ENCODE measurements at regions not wholly inside any gene's neighbourhood (a gene's known extent, or its start where the extent isn't known, plus 50 kb on each side); places are given as distances from the start of the nearest gene placed in this dataset.
A peak's percentile ranks its signal among the peaks of the same experiment; 100 is the strongest.

DNA sequence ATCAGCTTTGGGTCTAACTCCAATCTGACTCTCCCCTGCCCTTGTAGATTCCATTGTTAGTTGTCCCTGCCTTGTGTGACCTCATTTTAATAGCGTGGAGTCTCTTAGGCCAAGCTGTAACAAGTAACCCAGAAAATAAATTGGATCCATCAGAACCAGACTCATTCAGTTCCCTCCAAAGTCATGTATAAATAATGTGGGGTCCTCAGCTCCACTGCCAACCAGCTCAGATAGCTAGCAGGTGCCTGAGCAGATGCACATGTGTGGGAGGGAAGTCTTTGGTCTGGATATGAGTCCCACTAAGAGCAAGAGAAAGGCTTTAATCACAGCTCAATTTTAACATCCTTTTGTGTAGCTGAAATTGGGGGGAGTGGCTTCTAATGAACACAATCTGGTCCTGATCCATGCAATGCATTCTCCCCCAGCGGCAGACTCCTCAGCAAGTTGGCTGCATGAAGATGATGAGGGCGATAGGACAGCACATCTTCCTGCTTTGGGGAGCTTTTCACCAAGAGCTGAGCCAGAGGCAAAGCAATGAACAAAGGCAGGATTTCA, 151.6 kb downstream of the ABCC12 start:
- DNase-seq (ENCODE audit: low read depth in 1 of 2, low spot score in 2 of 2) (peak in 1 of 2 experiments; percentile 6), FAIRE-seq (no peak)
- Histone ChIP-seq H2BK15ac (ENCODE audit: low read length) (no peak overlapping the region), H3K4me3 (ENCODE audit: extremely low read depth in 1 of 4, insufficient read depth in 2 of 4, low read depth in 3 of 4, low read length in 4 of 4) (no peak overlapping the region), H3K4me2 (ENCODE audit: insufficient read depth in 1 of 2, low read depth in 2 of 2, low read length in 2 of 2) (no peak overlapping the region), H4K5ac (ENCODE audit: insufficient read length, low read depth, low read length) (no peak overlapping the region), H3K79me1 (ENCODE audit: low read depth, low read length) (no peaks in the 10 kb centered on the region), H3K4ac (replicated peaks; ENCODE audit: insufficient read length, low read depth, low read length) (no peak overlapping the region), H2BK5ac (ENCODE audit: low read depth, low read length) (no peak overlapping the region), H3K36me3 (ENCODE audit: control insufficient read depth in 2 of 4, insufficient read depth in 4 of 4, low read length in 3 of 4) (no peaks in the 10 kb centered on the region), H3K27ac (ENCODE audit: low read depth, low read length) (no peak overlapping the region), H3K9me3 (ENCODE audit: insufficient read depth in 2 of 2, low read depth in 1 of 2, low read length in 1 of 2) (no peaks in the 10 kb centered on the region), H2BK20ac (ENCODE audit: low read length) (no peak overlapping the region), H3K9ac (replicated peaks in 1 of 4; ENCODE audit: extremely low read depth in 1 of 4, low read depth in 3 of 4, low read length in 3 of 4) (no peak overlapping the region), H3K4me1 (replicated peaks in 1 of 4; ENCODE audit: control insufficient read depth in 3 of 4, insufficient read depth in 4 of 4, low read length in 3 of 4) (no peaks in the 10 kb centered on the region), H3K27me3 (replicated peaks in 1 of 4; ENCODE audit: control insufficient read depth in 3 of 4, extremely low read depth in 1 of 4, insufficient read depth in 3 of 4, low read length in 3 of 4) (no peaks in the 10 kb centered on the region), H3K56ac (replicated peaks; ENCODE audit: insufficient read length, low read depth, low read length) (no peak overlapping the region), H3K18ac (ENCODE audit: extremely low read depth, low read length) (no peak overlapping the region), H2AFZ (ENCODE audit: low read length) (no peak overlapping the region), H4K91ac (replicated peaks; ENCODE audit: insufficient read length, low read length) (no peak overlapping the region), H4K8ac (ENCODE audit: extremely low read depth, insufficient read depth, low read length) (no peak overlapping the region), H4K20me1 (replicated peaks in 1 of 2; ENCODE audit: control insufficient read depth in 1 of 2, insufficient read depth in 2 of 2, low read length in 2 of 2) (no peaks in the 10 kb centered on the region), H2BK12ac (ENCODE audit: low read depth, low read length) (no peak overlapping the region), H3K14ac (ENCODE audit: insufficient read length) (no peak overlapping the region), H2BK120ac (replicated peaks; ENCODE audit: low read depth, low read length) (no peak overlapping the region), H2AK5ac (ENCODE audit: low read depth, low read length) (no peak overlapping the region), H3K79me2 (ENCODE audit: control insufficient read depth in 1 of 2, insufficient read depth in 2 of 2, low read length in 2 of 2) (no peaks in the 10 kb centered on the region), H3K23ac (ENCODE audit: insufficient read length) (no peak overlapping the region), H3K23me2 (ENCODE audit: low read depth, low read length) (no peaks in the 10 kb centered on the region)
- POLR2A ChIA-PET (ENCODE audit: partially characterized antibody), result no interaction called here
- WGBS, 2 experiments (ENCODE audit: extremely low coverage in 1 of 2, insufficient coverage in 1 of 2, insufficient read length in 1 of 2, insufficient replicate concordance in 2 of 2, low coverage in 1 of 2, low lambda C conversion rate in 2 of 2, missing lambda C conversion rate in 1 of 2), result 94% methylated on average over 3 of the region's 3 CpGs; no CpG with 5 or more reads in 1 of the 2 experiments
- CTCF ChIA-PET (ENCODE audit: partially characterized antibody), result interaction anchor here (0.6 to 1.6 kb wide), 7 partner anchors 16 to 863 kb away, joined by 3 to 5 read pairs (median 3); no protein-coding TSS in a partner anchor
- TF ChIP-seq RBBP5 (IDR thresholded peaks at IDR 0.05; ENCODE audit: borderline replicate concordance, low read depth, low read length) (no peak), SRF (IDR thresholded peaks at IDR 0.05; ENCODE audit: low read depth, low read length) (no peak), RNF2 (IDR thresholded peaks at IDR 0.05; ENCODE audit: borderline replicate concordance, low read depth, low read length, missing control alignments, poor library complexity, severe bottlenecking) (no peak), JUN (IDR thresholded peaks at IDR 0.05; ENCODE audit: low read depth, low read length) (no peak), GTF2F1 (IDR thresholded peaks at IDR 0.05; ENCODE audit: borderline replicate concordance, low read depth, low read length) (no peak), FOSL1 (IDR thresholded peaks at IDR 0.05; ENCODE audit: insufficient read depth, low read depth, low read length) (no peak), BACH1 (IDR thresholded peaks at IDR 0.05; ENCODE audit: low read length) (no peak), EGR1 (IDR thresholded peaks at IDR 0.05; ENCODE audit: borderline replicate concordance, low read depth, low read length) (no peak), CBX5 (IDR thresholded peaks at IDR 0.05; ENCODE audit: low read depth, low read length) (no peak), BRCA1 (IDR thresholded peaks at IDR 0.05; ENCODE audit: low read depth, low read length) (no peak), KDM1A (IDR thresholded peaks at IDR 0.05; ENCODE audit: borderline replicate concordance, low read length) (no peak), KDM5A (IDR thresholded peaks at IDR 0.05; ENCODE audit: low read length) (no peak), CREB1 (IDR thresholded peaks at IDR 0.05) (no peak)
- TF ChIP-seq, protein P1, sequence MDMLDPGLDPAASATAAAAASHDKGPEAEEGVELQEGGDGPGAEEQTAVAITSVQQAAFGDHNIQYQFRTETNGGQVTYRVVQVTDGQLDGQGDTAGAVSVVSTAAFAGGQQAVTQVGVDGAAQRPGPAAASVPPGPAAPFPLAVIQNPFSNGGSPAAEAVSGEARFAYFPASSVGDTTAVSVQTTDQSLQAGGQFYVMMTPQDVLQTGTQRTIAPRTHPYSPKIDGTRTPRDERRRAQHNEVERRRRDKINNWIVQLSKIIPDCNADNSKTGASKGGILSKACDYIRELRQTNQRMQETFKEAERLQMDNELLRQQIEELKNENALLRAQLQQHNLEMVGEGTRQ (IDR thresholded peaks at IDR 0.05; ENCODE audit: low read length), result no peak
